ENCODE measurements at regions not wholly inside any gene's neighbourhood (a gene's known extent, or its start where the extent isn't known, plus 50 kb on each side); places are given as distances from the start of the nearest gene placed in this dataset.

DNA sequence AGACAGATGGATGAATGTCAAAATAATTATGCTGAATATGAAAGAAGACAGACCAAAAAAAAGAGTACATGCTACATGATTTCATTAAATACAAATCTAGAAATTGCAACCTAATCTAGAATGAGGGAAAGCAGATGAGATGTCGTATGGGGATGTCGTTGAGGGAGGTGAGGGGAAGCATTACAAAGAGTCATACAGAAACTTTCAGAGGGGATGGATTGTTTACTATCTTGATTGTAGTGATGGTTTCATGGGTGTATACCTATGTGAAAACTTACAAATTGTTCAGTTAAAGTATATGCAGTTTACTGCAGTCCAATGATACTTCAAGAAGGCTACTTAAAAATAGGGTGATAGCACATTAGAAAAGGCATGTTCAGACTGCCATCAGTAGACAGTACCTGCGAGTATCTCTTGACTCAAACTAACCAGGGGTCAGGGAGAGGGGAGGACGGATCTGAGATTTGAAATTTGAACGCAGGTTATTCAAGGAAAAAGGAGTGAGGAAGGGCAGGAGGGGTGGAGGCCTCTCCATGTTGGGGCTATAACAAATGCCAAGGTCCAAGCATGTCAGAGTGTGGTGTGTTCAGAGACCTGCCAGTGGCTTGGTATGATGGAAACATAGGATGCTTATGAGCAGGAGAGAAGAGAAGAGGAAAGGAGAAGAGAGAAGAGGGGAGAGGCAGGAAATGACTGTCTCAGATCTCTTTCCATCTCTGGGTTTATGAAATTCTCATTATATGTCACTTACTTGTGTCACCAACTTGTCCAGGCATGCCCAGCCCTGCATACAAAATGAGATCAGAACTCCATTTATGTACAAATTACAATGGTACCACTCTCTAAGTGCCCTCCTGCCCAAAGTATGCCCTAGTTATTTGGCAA is 257.3 kb upstream of the CXCR4 start:
- intact Hi-C loops (cut with micrococcal nuclease; ENCODE audit: unreplicated experiment) (loop anchor here (1.0 to 5.0 kb wide), 2 partner anchors 48 to 63 kb away; no protein-coding TSS in a partner anchor), in situ Hi-C loops (cut with MboI) (loop anchor here (5.0 to 25.0 kb wide), 2 partner anchors 318 to 1388 kb away; no protein-coding TSS in a partner anchor)
- Histone ChIP-seq H3K4me1 (ENCODE audit: control insufficient read depth, insufficient read depth, low read length) (peaks cover 29% of the 10 kb centered on the region), H3K27ac (ENCODE audit: control insufficient read depth, insufficient read depth) (peak overlapping the region; percentile 51; the same call in 1 of the 2 replicates), H4K20me1 (ENCODE audit: control insufficient read depth, insufficient read depth) (no peaks in the 10 kb centered on the region), H3K4me2 (ENCODE audit: control insufficient read depth, insufficient read depth) (peak overlapping the region; percentile 34; the same call in 1 of the 2 replicates), H3K9ac (ENCODE audit: control insufficient read depth, insufficient read depth, low read length) (no peak overlapping the region), H2AFZ (ENCODE audit: control insufficient read depth, low read depth, low read length) (peak overlapping the region; percentile 2; the same call in 1 of the 2 replicates), H3K27me3 (replicated peaks in 1 of 2; ENCODE audit: control insufficient read depth in 2 of 2, insufficient read depth in 2 of 2, low read length in 1 of 2) (no peaks in the 10 kb centered on the region), H3K36me3 (ENCODE audit: control insufficient read depth in 2 of 2, insufficient read depth in 2 of 2, low read length in 1 of 2) (no peaks in the 10 kb centered on the region), H3K4me3 (no peak overlapping the region), H3K79me2 (ENCODE audit: control insufficient read depth, insufficient read depth, low read length) (no peaks in the 10 kb centered on the region), H3K9me3 (replicated peaks; ENCODE audit: control insufficient read depth, insufficient read depth, low read length) (peaks cover 3% of the 10 kb centered on the region; the same call in 2 of the 3 replicates)
- ATAC-seq, result peak; percentile 65
- WGBS (ENCODE audit: insufficient coverage, insufficient replicate concordance, low lambda C conversion rate, missing lambda C conversion rate), result 18% methylated on average over 5 of the region's 5 CpGs
- FAIRE-seq, result peak; percentile 54
- no peak for DNase-seq (ENCODE audit: low read depth, low spot score)
- POLR2A ChIA-PET, result interaction anchor here (0.6 to 2.6 kb wide), 11 partner anchors 38 to 324 kb away, joined by 3 to 11 read pairs (median 4); no protein-coding TSS in a partner anchor
- RAD21 ChIA-PET (ENCODE audit: unreplicated experiment), result interaction anchor here (0.8 to 11.9 kb wide), 22 partner anchors 10 to 459 kb away, joined by 3 to 254 read pairs (median 20); no protein-coding TSS in a partner anchor
- no TSS peak for BruUV-seq (replicated peaks)
- CTCF ChIA-PET, result interaction anchor here (0.7 to 13.1 kb wide), 13 partner anchors 10 to 459 kb away, joined by 4 to 378 read pairs (median 6); no protein-coding TSS in a partner anchor
- SMC1A ChIA-PET (ENCODE audit: uncharacterized antibody, unreplicated experiment), result interaction anchor here (0.7 to 13.2 kb wide), 38 partner anchors 9 to 459 kb away, joined by 3 to 348 read pairs (median 6); partner anchors contain the start of gene CXCR4
- TF ChIP-seq ZNF622 (IDR thresholded peaks at IDR 0.05), result no peak
- TF ChIP-seq, protein P1, sequence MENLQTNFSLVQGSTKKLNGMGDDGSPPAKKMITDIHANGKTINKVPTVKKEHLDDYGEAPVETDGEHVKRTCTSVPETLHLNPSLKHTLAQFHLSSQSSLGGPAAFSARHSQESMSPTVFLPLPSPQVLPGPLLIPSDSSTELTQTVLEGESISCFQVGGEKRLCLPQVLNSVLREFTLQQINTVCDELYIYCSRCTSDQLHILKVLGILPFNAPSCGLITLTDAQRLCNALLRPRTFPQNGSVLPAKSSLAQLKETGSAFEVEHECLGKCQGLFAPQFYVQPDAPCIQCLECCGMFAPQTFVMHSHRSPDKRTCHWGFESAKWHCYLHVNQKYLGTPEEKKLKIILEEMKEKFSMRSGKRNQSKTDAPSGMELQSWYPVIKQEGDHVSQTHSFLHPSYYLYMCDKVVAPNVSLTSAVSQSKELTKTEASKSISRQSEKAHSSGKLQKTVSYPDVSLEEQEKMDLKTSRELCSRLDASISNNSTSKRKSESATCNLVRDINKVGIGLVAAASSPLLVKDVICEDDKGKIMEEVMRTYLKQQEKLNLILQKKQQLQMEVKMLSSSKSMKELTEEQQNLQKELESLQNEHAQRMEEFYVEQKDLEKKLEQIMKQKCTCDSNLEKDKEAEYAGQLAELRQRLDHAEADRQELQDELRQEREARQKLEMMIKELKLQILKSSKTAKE (IDR thresholded peaks at IDR 0.05; ENCODE audit: low read depth, poor library complexity, severe bottlenecking), result peak; percentile 87
- peak; percentile 84; the same call in 1 of the 2 replicates for TF ChIP-seq NFIC (IDR thresholded peaks at IDR 0.05; ENCODE audit: low read depth, low read length)
- TF ChIP-seq JUNB (IDR thresholded peaks at IDR 0.05), result peak; percentile 90
- TF ChIP-seq TCF3 (IDR thresholded peaks at IDR 0.05; ENCODE audit: borderline replicate concordance, insufficient read depth, low read depth, low read length), result 0 out of 2 replicates have a peak, but pooled peaks have one; percentile 80
- no peak for TF ChIP-seq YY1 (IDR thresholded peaks at IDR 0.05; ENCODE audit: low read depth, low read length)
- peak; percentile 50; the same call in 1 of the 2 replicates for TF ChIP-seq CREB1 (IDR thresholded peaks at IDR 0.05; ENCODE audit: low read depth)
- TF ChIP-seq YBX1 (IDR thresholded peaks at IDR 0.05), result no peak
- TF ChIP-seq, protein P2, sequence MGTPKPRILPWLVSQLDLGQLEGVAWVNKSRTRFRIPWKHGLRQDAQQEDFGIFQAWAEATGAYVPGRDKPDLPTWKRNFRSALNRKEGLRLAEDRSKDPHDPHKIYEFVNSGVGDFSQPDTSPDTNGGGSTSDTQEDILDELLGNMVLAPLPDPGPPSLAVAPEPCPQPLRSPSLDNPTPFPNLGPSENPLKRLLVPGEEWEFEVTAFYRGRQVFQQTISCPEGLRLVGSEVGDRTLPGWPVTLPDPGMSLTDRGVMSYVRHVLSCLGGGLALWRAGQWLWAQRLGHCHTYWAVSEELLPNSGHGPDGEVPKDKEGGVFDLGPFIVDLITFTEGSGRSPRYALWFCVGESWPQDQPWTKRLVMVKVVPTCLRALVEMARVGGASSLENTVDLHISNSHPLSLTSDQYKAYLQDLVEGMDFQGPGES (IDR thresholded peaks at IDR 0.05), result no peak
- no peak for TF ChIP-seq E4F1 (IDR thresholded peaks at IDR 0.05; ENCODE audit: borderline replicate concordance, partially characterized antibody)
- peak; percentile 81 for TF ChIP-seq MTA2 (IDR thresholded peaks at IDR 0.05; ENCODE audit: low read depth)
- no peak for TF ChIP-seq BMI1 (IDR thresholded peaks at IDR 0.05; ENCODE audit: borderline replicate concordance)
- TF ChIP-seq, protein P3, sequence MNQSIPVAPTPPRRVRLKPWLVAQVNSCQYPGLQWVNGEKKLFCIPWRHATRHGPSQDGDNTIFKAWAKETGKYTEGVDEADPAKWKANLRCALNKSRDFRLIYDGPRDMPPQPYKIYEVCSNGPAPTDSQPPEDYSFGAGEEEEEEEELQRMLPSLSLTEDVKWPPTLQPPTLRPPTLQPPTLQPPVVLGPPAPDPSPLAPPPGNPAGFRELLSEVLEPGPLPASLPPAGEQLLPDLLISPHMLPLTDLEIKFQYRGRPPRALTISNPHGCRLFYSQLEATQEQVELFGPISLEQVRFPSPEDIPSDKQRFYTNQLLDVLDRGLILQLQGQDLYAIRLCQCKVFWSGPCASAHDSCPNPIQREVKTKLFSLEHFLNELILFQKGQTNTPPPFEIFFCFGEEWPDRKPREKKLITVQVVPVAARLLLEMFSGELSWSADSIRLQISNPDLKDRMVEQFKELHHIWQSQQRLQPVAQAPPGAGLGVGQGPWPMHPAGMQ (IDR thresholded peaks at IDR 0.05; ENCODE audit: borderline replicate concordance), result no peak
- no peak for TF ChIP-seq CBX5 (IDR thresholded peaks at IDR 0.05; ENCODE audit: low read depth)
- no peak for TF ChIP-seq KLF5 (IDR thresholded peaks at IDR 0.05; ENCODE audit: partially characterized antibody)
- no peak; the same call in 1 of the 2 replicates for TF ChIP-seq NBN (IDR thresholded peaks at IDR 0.05)

Data from GM12878 (cell line).